D721Med (cell line): ENCODE measurements at regions not wholly inside any gene's neighbourhood (a gene's known extent, or its start where the extent isn't known, plus 50 kb on each side); places are given as distances from the start of the nearest gene placed in this dataset.

Source experiments
- DNase-seq: peaks from one replicate; pipeline ENCODE4 v3.0.0; 2011; ENCODE audit warnings: low spot score; ENCODE audit not compliant: insufficient read length
- FAIRE-seq: peaks from 2 replicates; lab custom pipeline; 2011; peaks lifted over from hg19 to GRCh38; lab: Jason Lieb, UNC
- CTCF ChIP-seq: IDR thresholded peaks from 2 replicates; pipeline ENCODE4 v1.5.1; 2012; ENCODE audit warnings: mild to moderate bottlenecking, control low read depth; ENCODE audit not compliant: insufficient read depth; ENCODE audit errors: missing control alignments

GRCh38 chr2:150298571-150299305, 188.7 kb downstream of the RND3 start:
- FAIRE-seq = no peak
- DNase-seq = no peak
- TF ChIP-seq CTCF = no peak

GRCh38 chr2:150296770-150297546, 190.5 kb downstream of the RND3 start:
- FAIRE-seq (no peak), DNase-seq (no peak)
- TF ChIP-seq CTCF = no peak

GRCh38 chr2:150295544-150295943, 191.9 kb downstream of the RND3 start:
- FAIRE-seq (no peak), DNase-seq (no peak)
- TF ChIP-seq CTCF = no peak

GRCh38 chr2:150293771-150294170, 193.7 kb downstream of the RND3 start:
- TF ChIP-seq CTCF = no peak
- FAIRE-seq = no peak
- no peak for DNase-seq

- DNase-seq (no peak), FAIRE-seq (no peak)
- no peak for TF ChIP-seq CTCF
Observed at GRCh38 chr2:150292807-150293206, 194.7 kb downstream of the RND3 start.

GRCh38 chr2:150292192-150292591, 195.3 kb downstream of the RND3 start:
- TF ChIP-seq CTCF = no peak
- no peak for FAIRE-seq

More at GRCh38 chr2:150292192-150292591, 195.3 kb downstream of the RND3 start:
- no peak for DNase-seq
